BJ (cell line): ENCODE measurements at regions not wholly inside any gene's neighbourhood (a gene's known extent, or its start where the extent isn't known, plus 50 kb on each side); places are given as distances from the start of the nearest gene placed in this dataset.
"Not testable (repeated sequence)": the region's sequence is repeated elsewhere in the genome, so short reads cannot be mapped to it uniquely, and the experiment has no call there.

Source experiments
- CTCF ChIA-PET: fragments of 350-600 bp; formaldehyde crosslinking; extraction: SDS; loops from one replicate; lab custom pipeline; 2021; ENCODE audit warnings: antibody characterized with exemption, inconsistent platforms; lab: Yijun Ruan, JAX
- POLR2A ChIA-PET: fragments of 300-600 bp; sonication (Branson Sonifier 250); formaldehyde crosslinking; extraction: SDS; loops from one replicate; lab custom pipeline; 2021; ENCODE audit warnings: antibody characterized with exemption; lab: Charles Lee
- DNase-seq: peaks from one replicate; pipeline ENCODE4 v3.0.0-alpha.2; 2011; ENCODE audit warnings: low read depth
- H3K27me3 ChIP-seq: 2 replicates; pipeline ENCODE4 v1.6.0; 2011; ENCODE audit warnings: low read length; ENCODE audit not compliant: control insufficient read depth, insufficient read depth
- H3K36me3 ChIP-seq: 2 replicates; pipeline ENCODE4 v1.5.1; 2011; ENCODE audit warnings: low read length; ENCODE audit not compliant: control insufficient read depth, insufficient read depth
- H3K4me3 ChIP-seq: 2 replicates; pipeline ENCODE4 v1.5.1; 2011; ENCODE audit warnings: low read depth, mild to moderate bottlenecking, control low read depth, low read length
- CTCF ChIP-seq: IDR thresholded peaks from 2 replicates; pipeline ENCODE4 v1.5.1; 2011; ENCODE audit warnings: low read depth, mild to moderate bottlenecking, control low read depth, inconsistent platforms, low read length, moderate library complexity; ENCODE audit not compliant: insufficient read depth

GRCh38 chrX:95762716-95763115 lies 921.9 kb upstream of the DIAPH2 start:
- CTCF ChIA-PET: no interaction called here
- Histone ChIP-seq H3K27me3 (no peaks in the 10 kb centered on the region), H3K4me3 (no peak overlapping the region), H3K36me3 (no peaks in the 10 kb centered on the region)
- no peak for DNase-seq
- no peak for TF ChIP-seq CTCF
- POLR2A ChIA-PET: no interaction called here

- ChIA-PET CTCF (no interaction called here), POLR2A (no interaction called here)
- no peaks in the 10 kb centered on the region for H3K27me3 ChIP-seq
- no peak for DNase-seq
- TF ChIP-seq CTCF: no peak
- no peaks in the 10 kb centered on the region for H3K36me3 ChIP-seq
- H3K4me3 ChIP-seq: no peak overlapping the region
Measured at GRCh38 chrX:95764972-95765451, 919.6 kb upstream of the DIAPH2 start.

DNA sequence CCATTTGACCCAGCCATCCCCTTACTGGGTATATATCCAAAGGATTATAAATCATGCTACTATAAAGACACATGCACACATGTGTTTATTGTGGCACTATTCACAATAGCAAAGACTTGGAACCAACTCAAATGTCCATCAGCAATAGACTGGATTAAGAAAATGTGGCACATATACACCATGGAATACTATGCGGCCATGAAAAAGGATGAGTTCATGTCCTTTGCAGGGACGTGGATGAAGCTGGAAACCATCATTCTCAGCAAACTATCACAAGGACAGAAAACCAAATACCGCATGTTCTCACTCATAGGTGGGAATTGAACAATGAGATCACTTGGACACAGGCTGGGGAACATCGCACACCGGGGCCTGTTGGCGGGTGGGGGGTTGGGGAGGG lies 913.4 kb upstream of the DIAPH2 start:
- POLR2A ChIA-PET, H3K4me3 ChIP-seq, DNase-seq, CTCF ChIA-PET, H3K36me3 ChIP-seq, H3K27me3 ChIP-seq: not testable (repeated sequence)

- Histone ChIP-seq H3K36me3 (no peaks in the 10 kb centered on the region), H3K4me3 (no peak overlapping the region), H3K27me3 (no peaks in the 10 kb centered on the region)
- POLR2A ChIA-PET: no interaction called here
- no peak for DNase-seq
- TF ChIP-seq CTCF: no peak
- CTCF ChIA-PET: no interaction called here
Measured at GRCh38 chrX:95791876-95792275, 892.8 kb upstream of the DIAPH2 start.

DNA sequence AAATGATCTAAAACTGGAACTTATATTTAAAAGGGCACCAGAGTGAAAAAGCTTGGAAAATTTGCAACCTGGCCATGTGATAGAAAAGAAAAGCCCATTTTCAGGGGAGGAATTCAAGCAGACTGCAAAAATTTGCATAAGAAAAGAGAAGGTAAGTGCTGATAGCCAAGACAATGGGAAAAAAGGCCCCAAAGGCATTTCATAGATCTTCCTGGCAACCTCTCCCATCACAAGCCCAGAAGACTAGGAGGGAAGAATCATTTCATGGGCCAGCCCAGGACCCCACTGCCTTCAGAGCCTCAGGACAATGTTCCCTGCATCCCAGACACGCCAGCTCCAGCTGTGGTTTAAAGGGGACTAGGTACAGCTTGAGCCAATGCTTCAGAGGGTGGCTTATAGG lies 887.3 kb upstream of the DIAPH2 start:
- CTCF ChIA-PET: no interaction called here

More for the DNA sequence above, 887.3 kb upstream of the DIAPH2 start:
- no peak for TF ChIP-seq CTCF
- Histone ChIP-seq H3K27me3 (no peaks in the 10 kb centered on the region), H3K36me3 (no peaks in the 10 kb centered on the region), H3K4me3 (no peak overlapping the region)
- POLR2A ChIA-PET: no interaction called here
- no peak for DNase-seq
